Retinal pigment epithelial cell (primary cell): ENCODE measurements at regions not wholly inside any gene's neighbourhood (a gene's known extent, or its start where the extent isn't known, plus 50 kb on each side); places are given as distances from the start of the nearest gene placed in this dataset.
"Not testable (repeated sequence)": the region's sequence is repeated elsewhere in the genome, so short reads cannot be mapped to it uniquely, and the experiment has no call there.

Experiments used
- DNase-seq: peaks from one replicate; pipeline ENCODE4 v3.0.0-alpha.2; 2010; ENCODE audit warnings: low read depth
- H3K4me3 ChIP-seq: 2 replicates; pipeline ENCODE4 v1.5.1; 2011; ENCODE audit warnings: mild to moderate bottlenecking, low read length, control low read depth, moderate library complexity
- TF ChIP-seq, protein P1 (sequence below): conservative IDR thresholded peaks from 2 replicates; pipeline ENCODE4 v1.5.1; 2011; ENCODE audit warnings: low read depth, low read length, control low read depth, inconsistent platforms

DNA sequence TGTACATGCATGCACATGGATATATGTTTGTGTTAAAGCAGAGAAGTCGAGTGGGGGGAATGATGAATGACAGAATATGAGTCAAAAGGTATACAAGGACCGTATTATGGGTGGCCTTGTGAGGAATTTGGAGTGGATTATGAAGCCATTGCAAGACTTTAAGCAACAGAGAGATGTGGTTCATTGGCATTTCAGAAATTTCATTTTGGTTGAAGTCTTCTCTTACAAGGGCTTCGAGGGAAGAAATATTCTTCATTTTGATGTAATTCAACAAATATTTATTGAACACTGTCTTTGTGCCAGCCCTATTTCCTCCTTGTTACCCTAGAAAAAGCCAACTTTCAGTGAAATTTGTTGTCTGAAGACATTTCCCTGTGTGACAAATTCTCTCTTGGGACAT is 83.9 kb upstream of the SLCO6A1 start:
- no peak for DNase-seq
- no peak overlapping the region for H3K4me3 ChIP-seq
- TF ChIP-seq, protein P1, sequence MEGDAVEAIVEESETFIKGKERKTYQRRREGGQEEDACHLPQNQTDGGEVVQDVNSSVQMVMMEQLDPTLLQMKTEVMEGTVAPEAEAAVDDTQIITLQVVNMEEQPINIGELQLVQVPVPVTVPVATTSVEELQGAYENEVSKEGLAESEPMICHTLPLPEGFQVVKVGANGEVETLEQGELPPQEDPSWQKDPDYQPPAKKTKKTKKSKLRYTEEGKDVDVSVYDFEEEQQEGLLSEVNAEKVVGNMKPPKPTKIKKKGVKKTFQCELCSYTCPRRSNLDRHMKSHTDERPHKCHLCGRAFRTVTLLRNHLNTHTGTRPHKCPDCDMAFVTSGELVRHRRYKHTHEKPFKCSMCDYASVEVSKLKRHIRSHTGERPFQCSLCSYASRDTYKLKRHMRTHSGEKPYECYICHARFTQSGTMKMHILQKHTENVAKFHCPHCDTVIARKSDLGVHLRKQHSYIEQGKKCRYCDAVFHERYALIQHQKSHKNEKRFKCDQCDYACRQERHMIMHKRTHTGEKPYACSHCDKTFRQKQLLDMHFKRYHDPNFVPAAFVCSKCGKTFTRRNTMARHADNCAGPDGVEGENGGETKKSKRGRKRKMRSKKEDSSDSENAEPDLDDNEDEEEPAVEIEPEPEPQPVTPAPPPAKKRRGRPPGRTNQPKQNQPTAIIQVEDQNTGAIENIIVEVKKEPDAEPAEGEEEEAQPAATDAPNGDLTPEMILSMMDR: no peak

DNA sequence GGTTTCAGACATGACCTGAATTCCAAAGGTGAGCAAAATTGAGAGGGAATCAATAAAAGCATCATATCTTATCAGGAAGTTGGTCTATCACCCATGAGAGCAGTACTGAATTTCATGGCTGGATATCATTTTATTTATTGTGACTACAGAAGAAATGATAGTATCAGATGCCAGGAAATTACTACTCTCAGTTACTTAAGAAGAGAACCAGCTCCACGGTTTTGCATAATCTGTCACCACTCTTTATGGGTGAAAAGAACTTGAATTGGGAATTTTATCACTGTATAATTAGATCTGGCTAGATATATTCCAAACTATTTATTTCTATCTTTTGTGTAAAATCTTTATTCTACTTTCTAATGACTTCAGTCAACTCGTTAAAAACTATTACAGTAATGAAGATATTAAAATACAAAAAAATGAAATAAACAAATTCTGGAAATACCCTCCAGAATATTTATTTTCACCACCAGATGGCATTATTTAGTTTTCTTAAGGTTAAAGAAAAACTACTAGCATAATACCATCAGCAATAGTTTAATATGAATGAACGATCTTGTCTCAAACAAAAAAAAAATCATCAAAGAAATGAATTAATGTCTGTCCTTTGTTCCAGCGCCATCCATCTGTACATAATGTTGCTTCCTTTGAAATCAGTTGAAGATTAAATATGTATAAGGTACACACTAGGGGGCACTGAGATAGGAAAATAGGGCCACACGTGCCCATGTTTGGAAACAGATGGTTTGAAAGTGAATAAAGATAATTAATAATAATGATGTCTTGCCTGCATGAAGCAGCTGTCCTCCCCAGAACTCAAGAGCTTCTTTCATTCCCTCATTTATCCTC is 84.7 kb upstream of the SLCO6A1 start:
- TF ChIP-seq, protein P1: peak; percentile 19
- DNase-seq: no peak
- H3K4me3 ChIP-seq: no peak overlapping the region

DNA sequence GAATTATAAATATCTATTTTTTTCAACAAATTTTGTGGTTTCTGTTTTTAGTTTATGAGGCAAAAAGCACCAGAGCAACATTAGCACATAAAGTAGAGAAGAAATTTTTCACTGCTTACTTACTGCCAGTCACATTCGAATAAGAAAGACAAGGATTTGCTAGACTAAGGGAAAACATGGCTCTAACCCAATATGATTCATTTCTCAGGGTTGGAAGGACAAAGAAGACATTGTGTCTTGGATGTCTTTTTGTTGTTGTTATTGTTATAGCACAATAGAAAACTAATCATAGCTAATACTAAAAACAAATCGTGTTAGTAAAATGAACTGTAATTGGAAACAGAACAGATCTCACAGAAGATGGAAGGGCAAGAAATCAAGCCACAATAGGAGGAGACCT is 90.9 kb upstream of the SLCO6A1 start:
- TF ChIP-seq, protein P1: no peak
- no peak for DNase-seq

GRCh38 chr5:102590467-102590866 is 91.7 kb upstream of the SLCO6A1 start:
- no peak overlapping the region for H3K4me3 ChIP-seq
- no peak for DNase-seq
- TF ChIP-seq, protein P1: no peak

More for the DNA sequence above, 90.9 kb upstream of the SLCO6A1 start:
- H3K4me3 ChIP-seq: no peak overlapping the region

DNA sequence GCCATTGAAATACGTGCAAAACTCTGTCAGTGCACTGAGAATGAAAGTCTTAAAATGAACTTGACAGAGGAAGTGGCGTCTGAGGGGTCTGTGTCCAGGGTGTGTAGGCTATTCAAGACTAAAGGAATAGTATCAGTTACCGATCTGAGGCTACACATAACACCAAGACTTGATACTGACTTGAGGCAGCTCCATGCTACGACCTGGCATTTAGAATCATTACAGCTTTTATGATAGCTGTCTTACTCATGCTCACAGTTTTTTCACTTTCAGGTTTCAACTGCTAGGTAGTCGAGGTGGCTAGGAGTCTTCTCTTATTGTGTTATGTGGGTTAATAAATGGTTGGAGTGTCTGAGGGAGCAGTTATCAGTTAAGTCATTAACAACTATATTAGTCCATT is 92.8 kb upstream of the SLCO6A1 start:
- TF ChIP-seq, protein P1: no peak

DNA sequence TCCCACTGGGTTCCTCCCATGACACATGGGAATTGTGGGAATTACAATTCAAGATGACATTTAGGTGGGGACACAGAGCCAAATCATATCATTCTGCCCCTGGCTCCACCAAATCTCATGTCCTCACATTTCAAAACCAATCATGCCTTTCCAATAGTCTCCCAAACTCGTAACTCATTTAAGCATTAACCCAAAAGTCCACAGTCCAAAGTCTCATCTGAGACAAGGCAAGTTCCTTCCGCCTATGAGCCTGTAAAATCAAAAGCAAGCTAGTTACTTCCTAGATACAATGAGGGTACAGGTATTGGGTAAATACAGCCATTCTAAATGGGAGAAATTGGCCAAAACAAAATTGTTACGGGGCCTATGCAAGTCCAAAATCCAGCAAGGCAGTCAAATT is 93.8 kb upstream of the SLCO6A1 start:
- not testable (repeated sequence) for DNase-seq, H3K4me3 ChIP-seq

More for the DNA sequence above, 92.8 kb upstream of the SLCO6A1 start:
- no peak overlapping the region for H3K4me3 ChIP-seq
- no peak for DNase-seq

- DNase-seq: no peak
- H3K4me3 ChIP-seq: no peak overlapping the region
- TF ChIP-seq, protein P1: no peak
Measured at GRCh38 chr5:102594192-102594591, 95.4 kb upstream of the SLCO6A1 start.
